Astrocyte (in vitro differentiated cells and primary cell): ENCODE measurements at regions not wholly inside any gene's neighbourhood (a gene's known extent, or its start where the extent isn't known, plus 50 kb on each side); places are given as distances from the start of the nearest gene placed in this dataset.

Experiments
- DNase-seq: peaks from one replicate; pipeline ENCODE4 v3.0.0-alpha.2; 2010; ENCODE audit warnings: low read depth
- FAIRE-seq: peaks from 2 replicates; lab custom pipeline; 2011; peaks lifted over from hg19 to GRCh38; lab: Jason Lieb, UNC
- H2AFZ ChIP-seq: 2 replicates; pipeline ENCODE4 v1.6.0; 2012; ENCODE audit warnings: low read depth, low read length, inconsistent platforms
- H3K27ac ChIP-seq: 2 replicates; pipeline ENCODE4 v1.5.1; 2011; ENCODE audit warnings: low read depth, low read length, inconsistent platforms
- H3K27me3 ChIP-seq: 2 replicates; pipeline ENCODE4 v1.6.0; 2011; ENCODE audit warnings: low read length, inconsistent platforms; ENCODE audit not compliant: insufficient read depth
- H3K36me3 ChIP-seq: 2 replicates; pipeline ENCODE4 v1.5.1; 2011; ENCODE audit warnings: low read length, inconsistent platforms; ENCODE audit not compliant: insufficient read depth
- H3K4me1 ChIP-seq: 2 replicates; pipeline ENCODE4 v1.5.1; 2011; ENCODE audit warnings: low read length, inconsistent platforms; ENCODE audit not compliant: insufficient read depth
- H3K4me2 ChIP-seq: 2 replicates; pipeline ENCODE4 v1.6.0; 2012; ENCODE audit warnings: low read length, inconsistent platforms
- H3K4me3 ChIP-seq: 2 replicates; pipeline ENCODE4 v1.5.1; 2011; ENCODE audit warnings: low read depth, mild to moderate bottlenecking, low read length, inconsistent platforms; ENCODE audit not compliant: insufficient read depth
- H3K79me2 ChIP-seq: 2 replicates; pipeline ENCODE4 v1.6.0; 2012; ENCODE audit warnings: mild to moderate bottlenecking, low read length, inconsistent platforms; ENCODE audit not compliant: insufficient read depth
- H3K9ac ChIP-seq: 2 replicates; pipeline ENCODE4 v1.6.0; 2012; ENCODE audit warnings: mild to moderate bottlenecking, low read length, inconsistent platforms
- H3K9me3 ChIP-seq: 2 replicates; pipeline ENCODE4 v1.5.1; 2012; ENCODE audit warnings: low read depth, mild to moderate bottlenecking, low read length, inconsistent platforms; ENCODE audit not compliant: insufficient read depth
- H4K20me1 ChIP-seq: 2 replicates; pipeline ENCODE4 v1.6.0; 2012; ENCODE audit warnings: low read length, inconsistent platforms; ENCODE audit not compliant: insufficient read depth
- H3K27ac Mint-ChIP-seq: one replicate; pipeline ENCODE4 v1.8.0; 2021; ENCODE audit warnings: mild to moderate bottlenecking, mixed read lengths; ENCODE audit not compliant: unreplicated experiment
- H3K27me3 Mint-ChIP-seq: one replicate; pipeline ENCODE4 v1.8.0; 2021; ENCODE audit warnings: low read depth, mixed read lengths; ENCODE audit not compliant: unreplicated experiment
- H3K36me3 Mint-ChIP-seq: one replicate; pipeline ENCODE4 v1.8.0; 2021; ENCODE audit warnings: low read depth, mixed read lengths; ENCODE audit not compliant: unreplicated experiment
- H3K4me1 Mint-ChIP-seq: one replicate; pipeline ENCODE4 v1.8.0; 2021; ENCODE audit warnings: low read depth, mixed read lengths; ENCODE audit not compliant: unreplicated experiment
- H3K4me3 Mint-ChIP-seq: one replicate; pipeline ENCODE4 v1.8.0; 2021; ENCODE audit warnings: mild to moderate bottlenecking, moderate library complexity, mixed read lengths; ENCODE audit not compliant: unreplicated experiment
- H3K9me3 Mint-ChIP-seq: one replicate; pipeline ENCODE4 v1.8.0; 2021; ENCODE audit warnings: mild to moderate bottlenecking, mixed read lengths; ENCODE audit not compliant: unreplicated experiment
- CTCF ChIP-seq: IDR thresholded peaks from 2 replicates; pipeline ENCODE4 v1.5.1; 2011; ENCODE audit warnings: low read depth, mild to moderate bottlenecking, inconsistent platforms, low read length, moderate library complexity; ENCODE audit not compliant: insufficient read depth
- EZH2 ChIP-seq: IDR thresholded peaks from 2 replicates; pipeline ENCODE4 v1.6.1; 2012; ENCODE audit warnings: mild to moderate bottlenecking, low read length, inconsistent platforms; ENCODE audit not compliant: insufficient read depth

- no peaks in the 10 kb centered on the region for H3K27me3 Mint-ChIP-seq
- no peak overlapping the region for H3K4me3 Mint-ChIP-seq
- Histone ChIP-seq H3K4me1 (no peaks in the 10 kb centered on the region), H3K36me3 (no peaks in the 10 kb centered on the region), H2AFZ (no peak overlapping the region), H3K4me3 (no peak overlapping the region), H3K27ac (no peak overlapping the region), H3K9me3 (no peaks in the 10 kb centered on the region), H4K20me1 (no peaks in the 10 kb centered on the region), H3K9ac (no peak overlapping the region), H3K27me3 (no peaks in the 10 kb centered on the region), H3K4me2 (no peak overlapping the region), H3K79me2 (no peaks in the 10 kb centered on the region)
- H3K9me3 Mint-ChIP-seq: no peaks in the 10 kb centered on the region
- H3K4me1 Mint-ChIP-seq: no peaks in the 10 kb centered on the region
- no peak overlapping the region for H3K27ac Mint-ChIP-seq
- DNase-seq: no peak
- H3K36me3 Mint-ChIP-seq: no peaks in the 10 kb centered on the region
- no peak for TF ChIP-seq CTCF
- TF ChIP-seq EZH2: no peak
- no peak for FAIRE-seq
Measured at GRCh38 chr18:67154979-67155378, 361.5 kb downstream of the DSEL start.

GRCh38 chr18:67151366-67151765, 365.2 kb downstream of the DSEL start:
- H3K27me3 Mint-ChIP-seq: no peaks in the 10 kb centered on the region
- H3K4me1 Mint-ChIP-seq: no peaks in the 10 kb centered on the region
- Histone ChIP-seq H3K27ac (no peak overlapping the region), H3K4me3 (no peak overlapping the region), H3K4me1 (no peaks in the 10 kb centered on the region), H3K9ac (no peak overlapping the region), H3K27me3 (no peaks in the 10 kb centered on the region), H3K4me2 (no peak overlapping the region), H3K36me3 (no peaks in the 10 kb centered on the region), H3K79me2 (no peaks in the 10 kb centered on the region), H2AFZ (peak overlapping the region; percentile 19), H3K9me3 (no peaks in the 10 kb centered on the region), H4K20me1 (no peaks in the 10 kb centered on the region)
- no peaks in the 10 kb centered on the region for H3K36me3 Mint-ChIP-seq
- no peak overlapping the region for H3K4me3 Mint-ChIP-seq
- FAIRE-seq: no peak
- H3K27ac Mint-ChIP-seq: no peak overlapping the region
- H3K9me3 Mint-ChIP-seq: no peaks in the 10 kb centered on the region
- no peak for TF ChIP-seq CTCF
- no peak for TF ChIP-seq EZH2
- DNase-seq: no peak

GRCh38 chr18:67145586-67146292, 370.8 kb downstream of the DSEL start:
- Histone ChIP-seq H3K36me3 (no peaks in the 10 kb centered on the region), H3K79me2 (no peaks in the 10 kb centered on the region), H3K27ac (no peak overlapping the region), H3K4me1 (no peaks in the 10 kb centered on the region), H4K20me1 (no peaks in the 10 kb centered on the region), H3K9ac (no peak overlapping the region), H3K9me3 (no peaks in the 10 kb centered on the region), H3K4me3 (no peak overlapping the region), H3K4me2 (no peak overlapping the region), H2AFZ (no peak overlapping the region), H3K27me3 (no peaks in the 10 kb centered on the region)
- no peak for DNase-seq
- Mint-ChIP-seq H3K27me3 (no peaks in the 10 kb centered on the region), H3K36me3 (no peaks in the 10 kb centered on the region), H3K9me3 (no peaks in the 10 kb centered on the region), H3K4me1 (no peaks in the 10 kb centered on the region), H3K4me3 (no peak overlapping the region), H3K27ac (no peak overlapping the region)
- FAIRE-seq: no peak
- TF ChIP-seq CTCF (no peak), EZH2 (no peak)
